Panc1 (cell line): ENCODE measurements at regions not wholly inside any gene's neighbourhood (a gene's known extent, or its start where the extent isn't known, plus 50 kb on each side); places are given as distances from the start of the nearest gene placed in this dataset.

Experiments used
- CTCF ChIP-seq: fragments of 450-650 bp; IDR thresholded peaks from 2 replicates; pipeline ENCODE4 v1.5.1; 2017; ENCODE audit warnings: mild to moderate bottlenecking
- SIN3A ChIP-seq: IDR thresholded peaks from 2 replicates; pipeline ENCODE4 v1.6.1; 2012; ENCODE audit warnings: low read depth, mild to moderate bottlenecking, low read length, moderate library complexity, borderline replicate concordance; ENCODE audit not compliant: insufficient read depth

- TF ChIP-seq CTCF (no peak), SIN3A (no peak)
Measured at GRCh38 chr15:26165546-26165945, 302.4 kb upstream of the ATP10A start.
